ENCODE measurements at regions not wholly inside any gene's neighbourhood (a gene's known extent, or its start where the extent isn't known, plus 50 kb on each side); places are given as distances from the start of the nearest gene placed in this dataset.

DNA sequence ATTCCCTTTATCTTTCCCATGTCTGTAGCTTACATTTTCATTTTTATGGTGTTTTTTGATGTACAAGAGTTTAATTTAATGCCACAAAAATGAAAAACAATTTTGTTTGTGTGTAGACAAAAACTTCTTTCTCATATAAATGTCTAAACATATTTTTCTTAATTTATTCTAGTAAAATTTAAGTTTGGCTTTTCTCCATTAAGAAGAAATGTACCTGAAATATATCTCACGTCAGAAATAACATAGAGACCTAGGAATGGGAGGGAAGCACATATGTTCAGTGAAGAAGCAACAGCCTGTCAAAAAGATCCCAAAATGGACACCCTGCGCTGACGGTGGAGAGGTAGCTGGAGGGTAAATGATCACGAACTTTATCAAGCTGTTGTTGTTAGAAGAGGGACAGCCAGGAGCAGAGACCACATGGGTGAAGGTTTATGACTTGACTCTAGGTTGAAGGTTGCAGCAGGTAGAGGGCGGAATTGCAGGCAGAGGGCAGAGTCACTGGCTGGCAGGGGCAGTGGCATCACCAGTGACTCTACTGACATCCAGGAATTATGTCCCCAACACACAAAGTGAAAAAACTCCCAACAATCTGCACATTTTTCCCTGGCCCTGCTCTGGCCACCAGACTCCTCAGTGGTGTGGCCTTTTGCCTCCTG is 225.9 kb upstream of the PRSS58 start:
- TF ChIP-seq, protein P1, sequence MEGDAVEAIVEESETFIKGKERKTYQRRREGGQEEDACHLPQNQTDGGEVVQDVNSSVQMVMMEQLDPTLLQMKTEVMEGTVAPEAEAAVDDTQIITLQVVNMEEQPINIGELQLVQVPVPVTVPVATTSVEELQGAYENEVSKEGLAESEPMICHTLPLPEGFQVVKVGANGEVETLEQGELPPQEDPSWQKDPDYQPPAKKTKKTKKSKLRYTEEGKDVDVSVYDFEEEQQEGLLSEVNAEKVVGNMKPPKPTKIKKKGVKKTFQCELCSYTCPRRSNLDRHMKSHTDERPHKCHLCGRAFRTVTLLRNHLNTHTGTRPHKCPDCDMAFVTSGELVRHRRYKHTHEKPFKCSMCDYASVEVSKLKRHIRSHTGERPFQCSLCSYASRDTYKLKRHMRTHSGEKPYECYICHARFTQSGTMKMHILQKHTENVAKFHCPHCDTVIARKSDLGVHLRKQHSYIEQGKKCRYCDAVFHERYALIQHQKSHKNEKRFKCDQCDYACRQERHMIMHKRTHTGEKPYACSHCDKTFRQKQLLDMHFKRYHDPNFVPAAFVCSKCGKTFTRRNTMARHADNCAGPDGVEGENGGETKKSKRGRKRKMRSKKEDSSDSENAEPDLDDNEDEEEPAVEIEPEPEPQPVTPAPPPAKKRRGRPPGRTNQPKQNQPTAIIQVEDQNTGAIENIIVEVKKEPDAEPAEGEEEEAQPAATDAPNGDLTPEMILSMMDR (IDR thresholded peaks at IDR 0.05) = no peak
- TF ChIP-seq POLR2AphosphoS5 (IDR thresholded peaks at IDR 0.05) (no peak), POLR2A (IDR thresholded peaks at IDR 0.05) (no peak)
